Gastrocnemius medialis (tissue), 4 donors: ENCODE measurements at regions not wholly inside any gene's neighbourhood (a gene's known extent, or its start where the extent isn't known, plus 50 kb on each side); places are given as distances from the start of the nearest gene placed in this dataset.

Experiments
- POLR2A ChIP-seq, 2 donors: fragments of 450-650 bp; IDR thresholded peaks; one replicate each; pipeline ENCODE4 v1.6.1; 2017; ENCODE audit warnings: antibody characterized with exemption in 2 of 2, mild to moderate bottlenecking in 2 of 2, moderate library complexity in 2 of 2
- TF ChIP-seq, protein P1 (sequence below), 5 experiments: fragments of 450-650 bp in 3 of 5; fragments of 200-600 bp in 2 of 5; sonication (generic) in 2 of 5; IDR thresholded peaks in 4 of 5; conservative IDR thresholded peaks in 1 of 5; 1 replicate in 4 of 5; 2 replicates in 1 of 5; pipeline ENCODE4 v1.5.1; 2016 to 2019; ENCODE audit warnings: antibody characterized with exemption in 5 of 5, mild to moderate bottlenecking in 3 of 5, moderate library complexity in 3 of 5

- TF ChIP-seq, protein P1, sequence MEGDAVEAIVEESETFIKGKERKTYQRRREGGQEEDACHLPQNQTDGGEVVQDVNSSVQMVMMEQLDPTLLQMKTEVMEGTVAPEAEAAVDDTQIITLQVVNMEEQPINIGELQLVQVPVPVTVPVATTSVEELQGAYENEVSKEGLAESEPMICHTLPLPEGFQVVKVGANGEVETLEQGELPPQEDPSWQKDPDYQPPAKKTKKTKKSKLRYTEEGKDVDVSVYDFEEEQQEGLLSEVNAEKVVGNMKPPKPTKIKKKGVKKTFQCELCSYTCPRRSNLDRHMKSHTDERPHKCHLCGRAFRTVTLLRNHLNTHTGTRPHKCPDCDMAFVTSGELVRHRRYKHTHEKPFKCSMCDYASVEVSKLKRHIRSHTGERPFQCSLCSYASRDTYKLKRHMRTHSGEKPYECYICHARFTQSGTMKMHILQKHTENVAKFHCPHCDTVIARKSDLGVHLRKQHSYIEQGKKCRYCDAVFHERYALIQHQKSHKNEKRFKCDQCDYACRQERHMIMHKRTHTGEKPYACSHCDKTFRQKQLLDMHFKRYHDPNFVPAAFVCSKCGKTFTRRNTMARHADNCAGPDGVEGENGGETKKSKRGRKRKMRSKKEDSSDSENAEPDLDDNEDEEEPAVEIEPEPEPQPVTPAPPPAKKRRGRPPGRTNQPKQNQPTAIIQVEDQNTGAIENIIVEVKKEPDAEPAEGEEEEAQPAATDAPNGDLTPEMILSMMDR (IDR thresholded peaks at IDR 0.05 in 4 of 5, conservative IDR thresholded peaks at IDR 0.05 in 1 of 5) = no peak
- no peak for TF ChIP-seq POLR2A (IDR thresholded peaks at IDR 0.05)
Observed at GRCh38 chr2:36300697-36301096, 54.9 kb upstream of the CRIM1 start.
